ENCODE measurements at regions not wholly inside any gene's neighbourhood (a gene's known extent, or its start where the extent isn't known, plus 50 kb on each side); places are given as distances from the start of the nearest gene placed in this dataset.

DNA sequence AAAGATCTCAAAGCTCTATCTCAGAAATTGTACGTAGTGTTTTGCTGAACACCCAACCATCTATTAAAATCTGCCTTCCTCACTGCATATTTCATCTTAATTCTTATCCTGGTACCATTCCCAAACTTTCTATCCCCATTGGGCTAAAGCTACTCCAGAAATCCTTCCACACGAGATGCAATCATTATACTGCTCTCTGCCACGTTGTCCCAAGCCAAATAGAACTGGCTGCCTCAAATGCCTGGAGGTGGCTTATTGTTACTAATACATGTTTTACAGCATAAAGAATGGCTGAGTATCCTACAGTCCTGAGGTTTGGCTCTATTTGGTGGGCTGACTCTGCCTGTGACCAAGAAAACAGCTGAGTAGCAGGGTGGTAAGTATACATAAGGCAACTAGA is 306.0 kb upstream of the ACVR2A start:
- ATAC-seq (ENCODE audit: low read depth) (no peak), DNase-seq (ENCODE audit: low spot score) (no peak)
- TF ChIP-seq, protein P1, sequence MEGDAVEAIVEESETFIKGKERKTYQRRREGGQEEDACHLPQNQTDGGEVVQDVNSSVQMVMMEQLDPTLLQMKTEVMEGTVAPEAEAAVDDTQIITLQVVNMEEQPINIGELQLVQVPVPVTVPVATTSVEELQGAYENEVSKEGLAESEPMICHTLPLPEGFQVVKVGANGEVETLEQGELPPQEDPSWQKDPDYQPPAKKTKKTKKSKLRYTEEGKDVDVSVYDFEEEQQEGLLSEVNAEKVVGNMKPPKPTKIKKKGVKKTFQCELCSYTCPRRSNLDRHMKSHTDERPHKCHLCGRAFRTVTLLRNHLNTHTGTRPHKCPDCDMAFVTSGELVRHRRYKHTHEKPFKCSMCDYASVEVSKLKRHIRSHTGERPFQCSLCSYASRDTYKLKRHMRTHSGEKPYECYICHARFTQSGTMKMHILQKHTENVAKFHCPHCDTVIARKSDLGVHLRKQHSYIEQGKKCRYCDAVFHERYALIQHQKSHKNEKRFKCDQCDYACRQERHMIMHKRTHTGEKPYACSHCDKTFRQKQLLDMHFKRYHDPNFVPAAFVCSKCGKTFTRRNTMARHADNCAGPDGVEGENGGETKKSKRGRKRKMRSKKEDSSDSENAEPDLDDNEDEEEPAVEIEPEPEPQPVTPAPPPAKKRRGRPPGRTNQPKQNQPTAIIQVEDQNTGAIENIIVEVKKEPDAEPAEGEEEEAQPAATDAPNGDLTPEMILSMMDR (IDR thresholded peaks at IDR 0.05; ENCODE audit: poor library complexity, severe bottlenecking): no peak
- H3K9me3 ChIP-seq (ENCODE audit: severe bottlenecking): no peaks in the 10 kb centered on the region
- H3K36me3 ChIP-seq (ENCODE audit: low read depth): no peaks in the 10 kb centered on the region
- no peaks in the 10 kb centered on the region for H3K4me1 ChIP-seq (ENCODE audit: insufficient read depth, poor library complexity, severe bottlenecking)
- no peaks in the 10 kb centered on the region for H3K27me3 ChIP-seq (ENCODE audit: insufficient read depth, poor library complexity, severe bottlenecking)
- H3K4me3 ChIP-seq (ENCODE audit: severe bottlenecking): no peak overlapping the region
- no peak overlapping the region for H3K27ac ChIP-seq (ENCODE audit: poor library complexity, severe bottlenecking)

DNA sequence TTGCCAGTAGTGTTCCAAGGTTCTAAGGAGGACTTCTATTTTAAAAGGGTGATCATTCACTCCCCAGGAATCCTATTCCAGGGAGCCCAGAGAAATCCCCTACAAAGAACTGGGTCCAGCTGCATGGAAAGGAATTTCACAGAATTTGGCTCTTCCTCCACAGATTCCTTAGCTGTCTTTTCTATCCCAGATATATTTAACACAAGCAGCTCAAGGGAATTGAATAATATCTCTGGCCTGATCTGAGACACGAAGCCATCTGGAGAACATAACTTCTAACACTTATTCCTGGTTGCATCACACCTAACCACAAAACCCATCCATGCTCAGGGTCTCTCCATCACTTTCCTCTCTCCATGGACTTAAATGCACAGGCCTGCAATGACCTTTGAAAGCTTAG is 306.7 kb upstream of the ACVR2A start:
- H3K27ac ChIP-seq (ENCODE audit: poor library complexity, severe bottlenecking): no peak overlapping the region
- H3K9me3 ChIP-seq (ENCODE audit: severe bottlenecking): no peaks in the 10 kb centered on the region
- no peak for ATAC-seq (ENCODE audit: low read depth)

DNA sequence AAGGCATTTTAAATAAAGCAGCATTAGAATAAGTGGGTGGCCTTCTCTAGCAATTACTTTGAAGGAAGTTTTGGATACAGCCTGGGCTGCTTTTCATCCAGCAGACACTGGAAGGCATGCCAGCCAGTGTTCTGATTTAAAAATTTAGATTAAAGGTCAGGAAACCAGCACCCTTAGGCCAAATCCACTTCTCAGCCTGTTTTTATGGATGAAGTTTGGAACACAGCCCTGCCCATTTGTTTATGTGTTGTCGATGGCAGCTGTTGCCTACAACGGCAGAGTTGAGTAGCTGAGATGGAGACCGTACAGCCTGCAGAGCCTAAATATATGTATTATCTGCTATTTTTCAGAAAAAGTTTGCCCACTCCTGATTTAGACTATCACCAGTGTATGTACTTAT is 313.6 kb upstream of the ACVR2A start:
- Histone ChIP-seq H3K9me3 (ENCODE audit: severe bottlenecking) (no peaks in the 10 kb centered on the region), H3K4me3 (ENCODE audit: severe bottlenecking) (no peak overlapping the region), H3K36me3 (ENCODE audit: low read depth) (no peaks in the 10 kb centered on the region), H3K27me3 (ENCODE audit: insufficient read depth, poor library complexity, severe bottlenecking) (no peaks in the 10 kb centered on the region), H3K4me1 (ENCODE audit: insufficient read depth, poor library complexity, severe bottlenecking) (peaks cover 3% of the 10 kb centered on the region), H3K27ac (ENCODE audit: poor library complexity, severe bottlenecking) (no peak overlapping the region)
- ATAC-seq (ENCODE audit: low read depth): no peak
- TF ChIP-seq, protein P1 (IDR thresholded peaks at IDR 0.05; ENCODE audit: poor library complexity, severe bottlenecking): no peak
- DNase-seq (ENCODE audit: low spot score): no peak

More for the DNA sequence above, 306.7 kb upstream of the ACVR2A start:
- no peak for DNase-seq (ENCODE audit: low spot score)
- H3K27me3 ChIP-seq (ENCODE audit: insufficient read depth, poor library complexity, severe bottlenecking): no peaks in the 10 kb centered on the region
- TF ChIP-seq, protein P1 (IDR thresholded peaks at IDR 0.05; ENCODE audit: poor library complexity, severe bottlenecking): no peak
- no peak overlapping the region for H3K4me3 ChIP-seq (ENCODE audit: severe bottlenecking)
- no peaks in the 10 kb centered on the region for H3K4me1 ChIP-seq (ENCODE audit: insufficient read depth, poor library complexity, severe bottlenecking)
- H3K36me3 ChIP-seq (ENCODE audit: low read depth): no peaks in the 10 kb centered on the region

DNA sequence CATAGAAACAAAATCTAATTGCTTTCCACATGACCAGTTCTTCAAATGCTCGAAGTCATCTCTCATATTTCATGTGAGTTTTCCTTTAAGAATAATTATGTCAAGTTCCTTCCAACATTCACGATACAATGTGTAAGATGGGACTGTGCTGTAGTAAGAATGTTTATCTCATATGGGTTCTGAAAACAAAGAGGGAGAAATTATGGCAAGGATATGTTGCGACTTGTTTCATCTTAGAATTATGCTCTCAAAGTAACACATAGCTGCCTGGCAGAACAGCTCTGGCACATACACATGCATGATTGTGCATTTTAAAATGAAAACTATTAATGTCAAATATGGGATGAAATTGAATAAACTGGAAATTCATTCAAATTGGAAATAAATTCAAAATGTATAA is 314.8 kb upstream of the ACVR2A start:
- no peak for DNase-seq (ENCODE audit: low spot score)
- TF ChIP-seq, protein P1 (IDR thresholded peaks at IDR 0.05; ENCODE audit: poor library complexity, severe bottlenecking): no peak
- Histone ChIP-seq H3K4me1 (ENCODE audit: insufficient read depth, poor library complexity, severe bottlenecking) (peaks cover 15% of the 10 kb centered on the region), H3K9me3 (ENCODE audit: severe bottlenecking) (no peaks in the 10 kb centered on the region), H3K27ac (ENCODE audit: poor library complexity, severe bottlenecking) (no peak overlapping the region), H3K27me3 (ENCODE audit: insufficient read depth, poor library complexity, severe bottlenecking) (no peaks in the 10 kb centered on the region), H3K36me3 (ENCODE audit: low read depth) (no peaks in the 10 kb centered on the region), H3K4me3 (ENCODE audit: severe bottlenecking) (no peak overlapping the region)
- no peak for ATAC-seq (ENCODE audit: low read depth)

DNA sequence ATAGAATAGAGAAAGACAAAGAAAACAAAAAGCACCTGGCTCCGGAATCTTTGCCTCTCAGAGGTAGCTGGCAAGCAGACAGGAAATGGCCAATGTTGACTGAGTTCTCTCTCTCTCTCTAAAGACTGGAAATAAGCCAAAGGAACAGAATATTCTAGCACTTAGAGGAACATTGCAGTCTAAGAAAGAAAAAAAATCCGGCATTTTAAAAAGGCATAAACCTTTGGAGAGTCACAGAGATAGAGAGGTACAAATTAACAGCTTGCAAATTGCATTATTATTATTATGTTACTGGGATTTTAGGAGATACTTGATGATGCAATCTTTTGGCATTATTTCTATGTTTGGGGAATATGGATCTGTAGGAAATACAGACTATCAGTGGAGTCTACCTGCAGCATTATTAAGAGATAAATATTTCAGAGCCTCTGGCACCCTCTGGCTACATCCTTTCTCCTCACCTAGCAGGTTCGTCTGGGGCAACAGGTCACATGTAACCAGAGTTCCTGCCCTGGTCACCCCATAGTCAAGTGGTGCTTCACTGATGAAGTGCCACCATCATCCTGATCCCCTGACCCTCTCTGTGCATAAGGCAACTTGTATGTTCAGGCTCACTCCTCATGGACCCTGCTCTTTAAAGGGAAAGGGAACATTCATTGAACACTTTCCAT is 318.9 kb upstream of the ACVR2A start:
- ATAC-seq (ENCODE audit: low read depth) (peak; percentile 74), DNase-seq (ENCODE audit: low spot score) (no peak)
- Histone ChIP-seq H3K27me3 (ENCODE audit: insufficient read depth, poor library complexity, severe bottlenecking) (no peaks in the 10 kb centered on the region), H3K9me3 (ENCODE audit: severe bottlenecking) (no peaks in the 10 kb centered on the region), H3K27ac (ENCODE audit: poor library complexity, severe bottlenecking) (peak overlapping the region; percentile 18), H3K4me1 (ENCODE audit: insufficient read depth, poor library complexity, severe bottlenecking) (peaks cover 21% of the 10 kb centered on the region), H3K36me3 (ENCODE audit: low read depth) (no peaks in the 10 kb centered on the region), H3K4me3 (ENCODE audit: severe bottlenecking) (no peak overlapping the region)
- TF ChIP-seq, protein P1 (IDR thresholded peaks at IDR 0.05; ENCODE audit: poor library complexity, severe bottlenecking): no peak

Data from RWPE2 (cell line).